K562 (cell line): ENCODE measurements at regions not wholly inside any gene's neighbourhood (a gene's known extent, or its start where the extent isn't known, plus 50 kb on each side); places are given as distances from the start of the nearest gene placed in this dataset.

ENCODE experiments used
- GABPA ChIP-seq: fragments of 200-800 bp; sonication (Bioruptor generic); conservative IDR thresholded peaks from 2 replicates; pipeline ENCODE4 v1.6.1; 2016; ENCODE audit warnings: low read depth, missing genetic modification characterization, missing compliant biosample characterization
- NFE2L1 ChIP-seq: fragments of 450-650 bp; IDR thresholded peaks from 2 replicates; pipeline ENCODE4 v1.6.1; 2016; ENCODE audit warnings: missing genetic modification characterization, low read depth, mild to moderate bottlenecking, missing compliant biosample characterization, moderate library complexity, borderline replicate concordance
- RBBP5 ChIP-seq: fragments of 200-600 bp; sonication (generic); IDR thresholded peaks from 2 replicates; pipeline ENCODE4 v1.6.1; 2012; ENCODE audit warnings: borderline replicate concordance, mild to moderate bottlenecking, low read length, control low read depth, inconsistent platforms; ENCODE audit not compliant: insufficient read depth, poor library complexity, severe bottlenecking
- RNF2 ChIP-seq: sonication (generic); IDR thresholded peaks from 2 replicates; pipeline ENCODE4 v1.6.1; 2016
- SIN3B ChIP-seq: fragments of 450-650 bp; IDR thresholded peaks from 2 replicates; pipeline ENCODE4 v1.6.1; 2017; ENCODE audit warnings: low read depth, mild to moderate bottlenecking, moderate library complexity
- ZNF644 ChIP-seq: fragments of 200-800 bp; sonication (Bioruptor generic); IDR thresholded peaks from 2 replicates; pipeline ENCODE4 v1.6.1; 2016; ENCODE audit warnings: low read depth, missing genetic modification characterization, missing compliant biosample characterization
- TF ChIP-seq, protein P1 (sequence below), 3 experiments: IDR thresholded peaks in 2 of 3; conservative IDR thresholded peaks in 1 of 3; 2 replicates each; pipeline ENCODE4 v1.5.1; 2011 to 2012; ENCODE audit warnings: low read length in 3 of 3, mild to moderate bottlenecking in 3 of 3, control low read depth in 2 of 3, improper control_type of control experiment in 1 of 3, inconsistent platforms in 1 of 3, low read depth in 1 of 3, mixed read lengths in 1 of 3, moderate library complexity in 1 of 3; ENCODE audit not compliant: insufficient read depth in 2 of 3
- TF ChIP-seq, protein P2 (sequence below): fragments of 250-450 bp; sonication (Bioruptor Pico); IDR thresholded peaks from 2 replicates; pipeline ENCODE4 v1.4.0; 2020; ENCODE audit warnings: borderline replicate concordance

DNA sequence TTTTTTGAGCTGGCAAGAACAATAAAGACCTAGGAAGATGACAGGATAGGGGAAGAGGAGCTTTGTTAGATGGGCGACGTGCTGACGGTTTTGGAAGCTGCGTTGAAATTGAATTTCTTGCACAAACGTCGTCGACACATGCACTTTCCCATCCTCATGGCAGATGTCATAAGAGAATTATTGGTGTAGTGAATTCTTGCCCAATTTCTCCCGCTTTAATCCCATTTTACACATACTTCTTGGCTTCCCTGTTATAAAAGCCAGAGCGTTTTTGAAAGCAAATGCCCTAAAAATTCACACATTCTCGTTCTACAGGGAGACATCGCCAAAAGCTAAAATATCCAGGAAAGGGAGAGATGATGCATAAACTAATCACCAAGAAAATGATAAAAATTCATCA lies 109.8 kb upstream of the DAP start:
- TF ChIP-seq GABPA (no peak), SIN3B (no peak), RBBP5 (no peak), RNF2 (no peak), ZNF644 (tag) (no peak), NFE2L1 (tag) (no peak)
- TF ChIP-seq, protein P1, sequence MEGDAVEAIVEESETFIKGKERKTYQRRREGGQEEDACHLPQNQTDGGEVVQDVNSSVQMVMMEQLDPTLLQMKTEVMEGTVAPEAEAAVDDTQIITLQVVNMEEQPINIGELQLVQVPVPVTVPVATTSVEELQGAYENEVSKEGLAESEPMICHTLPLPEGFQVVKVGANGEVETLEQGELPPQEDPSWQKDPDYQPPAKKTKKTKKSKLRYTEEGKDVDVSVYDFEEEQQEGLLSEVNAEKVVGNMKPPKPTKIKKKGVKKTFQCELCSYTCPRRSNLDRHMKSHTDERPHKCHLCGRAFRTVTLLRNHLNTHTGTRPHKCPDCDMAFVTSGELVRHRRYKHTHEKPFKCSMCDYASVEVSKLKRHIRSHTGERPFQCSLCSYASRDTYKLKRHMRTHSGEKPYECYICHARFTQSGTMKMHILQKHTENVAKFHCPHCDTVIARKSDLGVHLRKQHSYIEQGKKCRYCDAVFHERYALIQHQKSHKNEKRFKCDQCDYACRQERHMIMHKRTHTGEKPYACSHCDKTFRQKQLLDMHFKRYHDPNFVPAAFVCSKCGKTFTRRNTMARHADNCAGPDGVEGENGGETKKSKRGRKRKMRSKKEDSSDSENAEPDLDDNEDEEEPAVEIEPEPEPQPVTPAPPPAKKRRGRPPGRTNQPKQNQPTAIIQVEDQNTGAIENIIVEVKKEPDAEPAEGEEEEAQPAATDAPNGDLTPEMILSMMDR (IDR thresholded peaks at IDR 0.05 in 2 of 3, conservative IDR thresholded peaks at IDR 0.05 in 1 of 3; ENCODE audit: insufficient read depth in 2 of 3, low read depth in 1 of 3, low read length in 3 of 3), result no peak
- TF ChIP-seq, protein P2, sequence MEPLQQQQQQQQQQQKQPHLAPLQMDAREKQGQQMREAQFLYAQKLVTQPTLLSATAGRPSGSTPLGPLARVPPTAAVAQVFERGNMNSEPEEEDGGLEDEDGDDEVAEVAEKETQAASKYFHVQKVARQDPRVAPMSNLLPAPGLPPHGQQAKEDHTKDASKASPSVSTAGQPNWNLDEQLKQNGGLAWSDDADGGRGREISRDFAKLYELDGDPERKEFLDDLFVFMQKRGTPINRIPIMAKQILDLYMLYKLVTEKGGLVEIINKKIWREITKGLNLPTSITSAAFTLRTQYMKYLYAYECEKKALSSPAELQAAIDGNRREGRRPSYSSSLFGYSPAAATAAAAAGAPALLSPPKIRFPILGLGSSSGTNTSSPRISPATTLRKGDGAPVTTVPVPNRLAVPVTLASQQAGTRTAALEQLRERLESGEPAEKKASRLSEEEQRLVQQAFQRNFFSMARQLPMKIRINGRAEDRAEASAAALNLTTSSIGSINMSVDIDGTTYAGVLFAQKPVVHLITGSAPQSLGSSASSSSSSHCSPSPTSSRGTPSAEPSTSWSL (CRISPR knock-in tag), result no peak
